Transverse colon (tissue), 3 donors: ENCODE measurements at regions not wholly inside any gene's neighbourhood (a gene's known extent, or its start where the extent isn't known, plus 50 kb on each side); places are given as distances from the start of the nearest gene placed in this dataset.

Experiments
- EP300 ChIP-seq: sonication (generic); formaldehyde crosslinking; IDR thresholded peaks from one replicate; pipeline ENCODE4 v1.6.1; 2017; ENCODE audit warnings: antibody characterized with exemption, low read depth
- POLR2A ChIP-seq: fragments of 450-650 bp; IDR thresholded peaks from one replicate; pipeline ENCODE4 v1.6.1; 2016; ENCODE audit warnings: antibody characterized with exemption, mild to moderate bottlenecking, moderate library complexity
- TF ChIP-seq, protein P1 (sequence below), 5 experiments: fragments of 200-600 bp in 3 of 5; fragments of 450-650 bp in 2 of 5; sonication (generic) in 3 of 5; IDR thresholded peaks; 1 replicate in 2 of 5; 2 replicates in 3 of 5; pipeline ENCODE4 v1.5.1; 2016 to 2017; ENCODE audit warnings: antibody characterized with exemption in 5 of 5, inconsistent platforms in 3 of 5, mild to moderate bottlenecking in 2 of 5, moderate library complexity in 1 of 5

DNA sequence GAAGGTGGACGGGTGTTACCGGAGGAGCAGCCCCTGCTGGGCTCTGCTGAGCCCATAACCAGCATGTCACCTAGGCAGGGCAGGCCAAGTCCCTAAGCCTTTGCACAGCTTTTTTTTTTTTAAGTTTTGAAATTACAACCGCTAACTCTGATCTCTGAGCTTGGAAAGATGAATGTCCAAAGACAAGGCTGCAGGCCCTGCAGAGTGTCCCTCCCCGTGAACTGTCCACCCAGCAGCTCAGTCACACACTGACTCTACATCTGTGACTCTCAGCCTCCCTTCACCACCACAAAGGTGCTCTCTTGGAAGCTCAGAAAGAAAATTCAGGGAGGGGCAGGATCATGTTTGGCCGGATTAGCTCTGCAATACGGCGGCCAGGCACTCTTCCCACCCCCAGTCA lies 119.0 kb upstream of the PPP1R26 start:
- TF ChIP-seq, protein P1, sequence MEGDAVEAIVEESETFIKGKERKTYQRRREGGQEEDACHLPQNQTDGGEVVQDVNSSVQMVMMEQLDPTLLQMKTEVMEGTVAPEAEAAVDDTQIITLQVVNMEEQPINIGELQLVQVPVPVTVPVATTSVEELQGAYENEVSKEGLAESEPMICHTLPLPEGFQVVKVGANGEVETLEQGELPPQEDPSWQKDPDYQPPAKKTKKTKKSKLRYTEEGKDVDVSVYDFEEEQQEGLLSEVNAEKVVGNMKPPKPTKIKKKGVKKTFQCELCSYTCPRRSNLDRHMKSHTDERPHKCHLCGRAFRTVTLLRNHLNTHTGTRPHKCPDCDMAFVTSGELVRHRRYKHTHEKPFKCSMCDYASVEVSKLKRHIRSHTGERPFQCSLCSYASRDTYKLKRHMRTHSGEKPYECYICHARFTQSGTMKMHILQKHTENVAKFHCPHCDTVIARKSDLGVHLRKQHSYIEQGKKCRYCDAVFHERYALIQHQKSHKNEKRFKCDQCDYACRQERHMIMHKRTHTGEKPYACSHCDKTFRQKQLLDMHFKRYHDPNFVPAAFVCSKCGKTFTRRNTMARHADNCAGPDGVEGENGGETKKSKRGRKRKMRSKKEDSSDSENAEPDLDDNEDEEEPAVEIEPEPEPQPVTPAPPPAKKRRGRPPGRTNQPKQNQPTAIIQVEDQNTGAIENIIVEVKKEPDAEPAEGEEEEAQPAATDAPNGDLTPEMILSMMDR (IDR thresholded peaks at IDR 0.05) = no peak
- TF ChIP-seq EP300 (no peak), POLR2A (no peak)
